GM19324 (cell line): ENCODE measurements at regions not wholly inside any gene's neighbourhood (a gene's known extent, or its start where the extent isn't known, plus 50 kb on each side); places are given as distances from the start of the nearest gene placed in this dataset.

Experiments
- ATAC-seq: cut with Tn5 transposase; IDR thresholded peaks from one replicate; pipeline ENCODE4 v1.9.1; 2021; ENCODE audit warnings: mild to moderate bottlenecking, moderate library complexity; ENCODE audit not compliant: unreplicated experiment, low FRiP score

DNA sequence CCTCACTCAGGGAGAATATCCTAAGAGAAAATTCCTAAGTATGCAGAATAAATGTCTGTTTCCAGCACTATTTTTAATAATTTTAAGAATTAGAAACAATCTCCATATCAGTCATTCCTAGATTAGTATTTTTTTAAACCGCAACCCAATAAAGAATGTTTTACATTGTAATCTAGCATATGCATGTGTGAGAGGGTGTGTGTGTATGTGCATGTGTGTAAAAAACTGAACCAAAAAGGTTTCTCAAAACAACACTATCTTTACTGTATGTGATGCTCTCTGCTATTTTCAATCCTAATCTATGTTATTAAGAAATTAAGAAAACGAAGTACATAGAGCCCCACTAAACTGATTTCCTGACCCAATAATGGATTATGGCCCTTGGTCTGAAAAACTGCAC, 90.6 kb upstream of the AKIP1 start:
- no peak for ATAC-seq

DNA sequence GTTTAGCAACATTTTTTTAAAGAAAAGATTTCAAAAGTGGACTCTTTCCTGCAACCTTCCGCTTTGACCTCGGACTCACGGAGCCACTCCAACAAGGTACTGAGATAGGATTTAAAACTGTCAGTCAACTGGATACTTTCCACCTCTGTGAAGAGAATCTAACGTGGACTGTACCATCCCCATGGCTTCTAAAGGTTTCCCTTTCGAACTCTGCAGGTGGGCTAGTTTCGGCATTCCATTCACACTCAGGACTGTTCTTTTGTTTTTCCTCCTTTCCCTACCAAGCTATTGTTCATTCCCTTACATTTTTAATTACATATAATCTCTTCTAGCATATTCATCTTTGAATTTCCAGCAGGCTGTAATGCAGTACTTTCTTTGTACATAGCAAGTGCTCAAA, 88.5 kb upstream of the AKIP1 start:
- no peak for ATAC-seq

DNA sequence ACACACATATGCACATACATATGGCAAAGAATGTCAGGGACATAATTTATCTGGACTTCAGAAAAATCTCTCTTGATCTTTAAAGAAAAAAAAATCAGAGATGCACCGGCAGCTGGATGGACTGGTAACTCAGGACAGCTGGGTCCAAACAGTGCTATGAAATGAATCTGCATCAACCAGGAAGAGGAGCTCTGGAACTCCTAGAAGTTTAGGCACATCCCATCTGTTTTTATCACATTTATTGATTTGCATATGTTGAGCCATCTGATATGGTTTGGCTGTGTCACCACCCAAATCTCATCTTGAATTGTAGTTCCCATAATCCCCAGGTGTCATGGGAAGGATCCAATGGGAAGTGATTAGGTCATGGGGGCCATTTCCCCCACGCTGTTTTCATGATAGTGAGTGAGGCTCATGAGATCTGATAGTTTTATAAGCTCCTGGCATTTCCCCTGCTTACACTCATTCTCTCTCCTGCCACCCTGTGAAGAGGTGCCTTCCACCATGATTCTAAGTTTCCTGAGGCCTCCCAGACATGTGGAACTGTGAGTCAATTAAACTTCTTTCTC, 87.7 kb upstream of the AKIP1 start:
- ATAC-seq = no peak

DNA sequence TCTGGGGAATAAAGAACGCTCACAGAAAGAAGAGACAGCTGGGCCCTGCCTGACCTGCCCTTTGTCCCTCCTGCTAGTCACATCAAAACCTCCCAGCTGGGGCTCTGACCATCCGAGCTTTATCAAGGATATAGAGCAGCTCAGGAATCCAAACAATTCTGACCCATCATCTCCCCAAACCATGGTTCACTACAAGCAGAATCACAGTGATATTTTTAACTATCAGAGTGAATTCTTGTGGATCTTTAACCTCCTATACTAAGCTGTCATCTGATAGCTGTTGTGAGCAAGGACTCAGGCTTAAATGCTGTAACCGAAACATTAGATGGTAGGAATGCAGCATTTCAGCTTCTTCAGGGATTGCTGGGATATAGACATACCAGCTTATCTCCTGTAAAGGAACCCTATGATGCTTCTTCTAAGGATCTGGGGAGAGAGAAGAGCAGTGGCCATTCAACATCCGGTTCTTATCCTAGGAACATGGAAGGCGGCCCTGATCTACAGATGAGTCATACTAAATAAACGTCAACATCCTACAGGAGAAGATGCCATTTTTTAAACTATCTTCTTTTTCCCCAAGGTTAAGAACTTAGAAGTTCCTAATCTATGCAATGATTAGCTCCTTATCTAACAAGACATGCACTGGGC, 84.7 kb upstream of the AKIP1 start:
- no peak for ATAC-seq

DNA sequence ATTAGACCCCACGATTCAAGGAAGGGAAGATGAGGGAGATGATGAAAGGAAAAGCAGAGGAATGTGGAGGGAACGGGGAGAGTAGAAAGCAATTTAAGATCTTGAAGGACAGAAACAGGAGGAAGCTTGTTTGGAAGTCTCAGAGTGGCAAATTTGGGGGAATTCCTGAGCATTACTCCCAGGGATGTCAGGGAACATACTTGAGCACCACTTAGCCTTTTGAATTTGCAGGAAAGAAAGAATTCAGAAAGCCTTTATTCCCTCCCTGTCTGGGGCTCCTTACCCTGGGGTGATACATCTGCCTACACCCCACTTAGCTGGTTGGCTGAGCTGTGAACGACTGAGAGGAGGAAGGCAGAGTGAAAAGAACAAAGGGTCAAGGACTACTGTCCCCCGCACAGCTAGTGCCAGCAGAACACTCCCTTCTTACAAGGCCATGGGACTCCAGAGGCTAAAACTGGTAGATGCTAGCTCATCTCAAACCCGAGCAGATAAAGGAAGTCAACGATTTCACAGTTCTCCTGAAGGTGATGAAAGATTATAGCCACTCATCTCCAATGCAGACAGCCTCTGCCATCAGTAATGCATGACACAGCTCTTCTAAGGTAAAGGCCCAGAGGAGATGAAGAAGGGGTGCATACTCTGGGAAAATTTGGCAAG, 84.0 kb upstream of the AKIP1 start:
- no peak for ATAC-seq

DNA sequence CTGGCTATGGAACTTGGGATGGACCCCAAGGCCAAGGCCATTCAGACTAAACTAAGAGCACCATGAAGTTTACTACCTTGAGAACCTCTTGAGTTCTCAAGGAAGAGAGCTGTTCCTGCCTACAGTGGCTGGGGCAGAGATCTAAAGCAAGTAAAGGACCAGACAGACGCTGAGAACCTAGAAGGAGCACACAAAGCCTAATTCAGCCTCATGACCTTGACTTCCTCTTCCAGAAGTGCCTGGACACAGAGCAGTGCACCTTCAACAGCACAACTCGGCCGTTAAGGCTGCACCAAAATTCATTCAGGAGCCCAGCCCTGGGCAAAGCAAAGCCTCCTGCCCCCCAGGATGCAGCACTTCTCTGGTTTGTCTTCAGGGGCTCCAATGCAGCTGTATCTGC, 82.9 kb upstream of the AKIP1 start:
- no peak for ATAC-seq

DNA sequence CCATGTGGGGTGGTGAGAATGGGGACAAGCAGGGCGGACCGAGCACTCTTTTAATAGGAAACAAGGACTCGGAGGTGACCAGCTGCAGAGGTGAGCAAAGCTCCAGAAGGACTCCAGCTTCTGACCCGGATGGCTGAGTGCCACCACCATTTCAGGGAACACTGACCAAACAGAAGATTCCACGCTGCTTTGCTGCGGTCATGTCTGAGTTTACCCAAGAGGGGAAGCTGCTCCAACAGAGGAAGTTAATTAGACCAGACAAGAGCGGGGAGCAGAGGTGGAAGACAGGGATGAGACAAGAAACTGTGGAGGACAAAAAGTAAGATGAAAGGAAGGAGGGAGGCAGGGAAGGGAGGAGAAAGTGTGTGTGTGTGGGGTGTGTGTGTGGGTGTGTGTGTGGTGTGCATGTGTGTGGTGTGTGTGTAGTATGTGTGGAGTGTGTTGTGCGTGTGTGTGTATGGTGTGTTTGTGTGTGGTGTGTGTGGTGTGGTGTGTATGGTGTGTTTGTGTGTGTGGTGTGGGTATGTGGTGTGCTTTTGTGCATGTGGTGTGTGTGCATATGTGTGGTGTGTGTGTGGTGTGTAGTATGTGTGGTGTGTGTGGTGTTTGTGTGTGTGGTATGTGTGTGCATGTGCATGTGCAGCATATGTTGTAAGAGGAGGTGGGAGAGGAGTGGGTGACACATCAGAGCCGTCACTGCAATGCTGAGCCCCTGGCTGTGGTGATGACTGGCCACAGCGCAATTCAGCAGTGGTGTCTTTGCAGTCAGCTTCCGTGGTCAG, 82.2 kb upstream of the AKIP1 start:
- ATAC-seq = no peak

DNA sequence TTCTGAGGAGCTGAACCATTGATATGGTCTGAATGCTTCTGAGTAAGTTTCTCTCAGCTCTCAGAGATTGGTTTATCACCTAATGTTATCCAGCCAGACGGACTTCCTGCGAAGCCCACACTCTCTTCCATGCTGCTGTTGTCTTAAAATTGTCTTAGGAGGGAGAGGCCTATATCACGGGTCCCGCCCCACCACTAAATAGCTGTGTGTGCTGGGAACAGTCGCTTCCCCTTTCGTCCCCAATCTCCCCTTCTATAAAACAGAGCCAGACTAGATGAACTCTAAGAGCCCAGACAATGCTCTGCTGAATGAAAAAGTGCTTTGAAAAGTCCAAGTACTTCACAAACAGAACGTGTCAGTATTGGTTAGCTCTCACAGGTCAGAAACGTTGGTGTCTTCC, 81.4 kb upstream of the AKIP1 start:
- no peak for ATAC-seq

DNA sequence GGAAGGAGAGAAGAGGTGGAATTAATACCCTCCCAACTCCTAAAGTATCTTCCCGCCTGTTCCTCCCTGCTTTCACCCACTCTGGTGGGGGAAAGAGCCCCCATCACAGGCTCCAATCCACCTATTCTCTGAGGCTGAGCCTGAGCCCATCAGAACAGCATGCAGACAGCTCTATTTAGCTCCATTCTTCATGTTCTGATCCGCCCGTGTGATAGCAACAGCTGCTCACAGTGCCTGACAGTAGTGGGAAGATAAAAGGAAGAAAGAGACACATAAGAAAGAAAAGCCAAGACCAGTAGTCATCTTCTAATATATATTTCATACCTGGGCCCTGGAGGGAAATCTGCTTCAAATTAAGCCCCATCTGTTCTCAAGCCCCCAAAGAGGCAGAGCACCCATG, 80.3 kb upstream of the AKIP1 start:
- ATAC-seq = no peak

DNA sequence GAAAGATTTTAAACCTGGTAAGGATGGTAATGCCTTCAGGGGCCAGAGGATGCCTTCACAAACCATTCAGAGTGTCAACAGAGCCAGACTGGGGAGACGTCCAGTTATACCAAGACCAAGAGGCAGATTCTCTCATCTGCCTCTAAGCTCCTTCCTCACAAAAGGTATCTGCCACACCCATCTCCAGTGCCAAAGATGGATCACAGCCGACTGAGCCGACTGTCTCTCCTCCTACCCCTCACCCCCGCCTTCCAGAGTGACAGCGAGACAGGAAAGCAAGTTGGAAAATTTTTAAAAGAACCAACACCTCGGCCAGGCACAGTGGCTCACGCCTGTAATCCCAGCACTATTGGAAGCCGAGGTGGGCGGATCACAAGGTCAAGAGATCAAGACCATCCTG, 79.1 kb upstream of the AKIP1 start:
- ATAC-seq = no peak

DNA sequence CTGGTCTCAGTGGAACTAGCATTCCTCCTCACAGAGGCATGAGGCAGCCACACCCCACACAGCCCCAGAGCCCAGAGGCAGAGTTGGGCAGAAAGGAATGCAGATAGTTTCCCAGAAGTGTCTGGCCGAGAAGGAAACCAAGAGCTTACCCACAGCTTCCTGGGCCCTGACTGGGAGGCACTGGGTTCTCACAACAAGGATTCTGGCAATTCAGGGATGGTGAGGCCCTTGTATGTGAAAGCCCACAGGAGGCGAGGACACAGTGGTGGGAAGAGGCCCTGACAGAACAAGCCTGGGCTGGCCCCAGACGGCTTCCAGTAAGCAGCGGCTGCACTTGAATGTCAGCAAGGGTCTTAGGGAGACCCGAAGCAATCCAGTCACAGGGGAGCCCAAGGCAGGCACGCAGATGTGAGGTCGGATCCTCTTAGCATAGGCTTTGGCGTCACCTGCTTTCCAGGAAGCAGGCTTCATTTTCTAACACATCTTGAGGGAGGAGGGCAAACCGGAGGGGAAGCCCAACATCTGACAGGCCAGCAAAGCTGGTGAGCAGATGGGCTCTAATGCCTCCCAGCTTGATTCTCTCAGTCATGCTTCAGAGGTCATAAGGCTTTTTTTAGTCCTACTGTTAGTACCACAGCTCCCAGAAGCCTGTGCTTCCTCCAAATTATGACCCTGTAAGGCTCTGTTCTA, 78.3 kb upstream of the AKIP1 start:
- ATAC-seq = no peak

DNA sequence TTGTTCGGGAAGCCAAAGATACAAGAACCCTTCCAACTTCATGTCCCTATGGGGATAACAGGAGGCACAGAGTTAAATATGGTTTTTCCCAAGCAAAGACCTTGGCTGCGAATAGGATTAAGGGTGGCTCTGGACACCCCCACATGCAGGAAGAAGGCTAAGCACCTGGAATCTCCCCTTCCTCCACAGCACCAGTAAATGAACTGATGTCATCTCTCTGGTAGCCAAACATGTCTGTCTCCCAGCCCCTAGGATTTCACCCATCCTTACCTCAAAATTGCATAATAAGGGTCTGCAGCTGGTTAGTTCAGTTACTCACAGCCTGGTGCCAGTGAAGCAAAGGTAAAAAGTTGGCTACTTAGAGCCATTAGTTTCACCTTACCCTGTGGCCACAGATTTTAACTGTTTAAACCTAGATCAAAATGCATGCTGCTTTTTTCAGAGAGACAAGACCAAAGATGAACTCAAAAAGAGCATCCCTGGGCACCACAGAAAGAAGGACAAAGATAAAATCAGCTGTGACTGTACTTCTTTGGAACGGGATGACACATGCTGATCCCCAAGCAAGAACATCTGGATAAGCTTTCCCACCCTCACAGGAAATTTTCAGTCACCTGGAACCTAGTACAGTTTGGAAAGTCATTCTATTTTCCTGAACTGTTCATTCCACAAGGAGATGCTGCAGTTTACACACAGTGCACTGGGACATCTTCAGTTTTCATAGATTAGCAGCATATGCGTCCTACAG, 77.2 kb upstream of the AKIP1 start:
- ATAC-seq = no peak

DNA sequence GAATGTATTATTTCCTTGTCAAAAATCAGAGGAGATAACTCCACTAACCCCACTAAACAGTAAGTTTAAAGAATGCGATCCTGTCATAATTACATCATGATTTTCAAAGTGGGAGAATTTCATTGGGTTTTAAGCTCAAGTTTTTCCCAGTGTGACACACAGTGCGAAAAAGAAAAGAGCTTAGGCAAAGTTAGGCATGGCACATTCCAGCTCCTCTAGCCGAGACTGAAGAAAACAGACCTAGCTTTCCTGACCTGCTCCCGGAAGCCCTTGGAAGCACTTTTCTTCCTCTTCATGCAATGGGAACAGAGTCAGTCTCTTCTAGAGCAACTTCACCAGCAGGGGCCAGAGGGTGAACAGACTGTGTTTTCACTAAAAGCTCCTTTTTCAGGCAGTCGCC, 76.6 kb upstream of the AKIP1 start:
- no peak for ATAC-seq

DNA sequence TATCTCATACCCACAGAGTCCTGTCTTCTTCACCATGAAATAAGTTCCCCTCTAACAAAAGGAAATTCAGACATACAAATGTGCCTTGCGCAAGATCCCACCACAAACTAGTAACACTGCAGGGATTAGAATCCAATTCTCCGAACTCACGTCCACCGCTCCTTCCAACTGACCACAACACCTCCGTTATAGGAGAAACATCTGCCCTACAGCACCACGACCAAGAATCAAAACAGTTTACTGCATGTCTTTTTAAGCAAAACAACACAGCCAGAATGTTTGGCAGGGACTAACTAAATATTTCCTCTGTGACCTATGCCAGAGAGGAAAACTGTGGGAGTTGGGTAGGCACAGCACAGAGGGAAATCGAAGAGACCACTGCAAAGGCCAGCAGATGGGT, 72.7 kb upstream of the AKIP1 start:
- no peak for ATAC-seq

DNA sequence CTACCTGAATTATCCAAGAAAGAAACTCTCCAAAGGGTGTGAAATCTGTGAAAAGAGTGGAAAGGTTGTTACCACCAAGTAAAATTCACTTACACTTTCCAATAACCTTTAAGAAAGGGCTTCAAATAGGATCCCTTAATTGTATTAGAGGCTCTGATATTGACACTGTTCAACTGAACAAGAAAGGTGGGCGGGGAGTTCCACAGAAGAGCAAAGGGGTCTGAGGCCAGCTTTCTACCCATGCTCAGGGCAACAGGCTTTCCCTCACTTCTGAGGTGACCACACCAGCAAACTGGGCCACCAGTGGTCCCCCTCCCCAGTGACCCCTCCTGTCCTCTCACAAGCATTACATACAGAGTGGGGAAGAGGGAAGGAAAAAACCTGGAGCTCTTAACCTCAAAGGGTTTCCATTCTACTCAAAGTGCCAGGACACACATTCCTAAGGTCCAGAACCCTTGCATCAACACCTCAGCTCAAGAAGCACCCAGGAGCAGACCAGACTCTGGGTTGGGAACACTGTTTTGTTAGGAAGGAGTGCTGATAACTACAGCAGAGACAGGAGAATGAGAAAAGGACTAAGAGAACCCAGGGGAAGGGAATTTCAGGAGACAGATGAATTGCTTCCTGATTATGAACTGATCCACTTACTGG, 71.6 kb upstream of the AKIP1 start:
- no peak for ATAC-seq

DNA sequence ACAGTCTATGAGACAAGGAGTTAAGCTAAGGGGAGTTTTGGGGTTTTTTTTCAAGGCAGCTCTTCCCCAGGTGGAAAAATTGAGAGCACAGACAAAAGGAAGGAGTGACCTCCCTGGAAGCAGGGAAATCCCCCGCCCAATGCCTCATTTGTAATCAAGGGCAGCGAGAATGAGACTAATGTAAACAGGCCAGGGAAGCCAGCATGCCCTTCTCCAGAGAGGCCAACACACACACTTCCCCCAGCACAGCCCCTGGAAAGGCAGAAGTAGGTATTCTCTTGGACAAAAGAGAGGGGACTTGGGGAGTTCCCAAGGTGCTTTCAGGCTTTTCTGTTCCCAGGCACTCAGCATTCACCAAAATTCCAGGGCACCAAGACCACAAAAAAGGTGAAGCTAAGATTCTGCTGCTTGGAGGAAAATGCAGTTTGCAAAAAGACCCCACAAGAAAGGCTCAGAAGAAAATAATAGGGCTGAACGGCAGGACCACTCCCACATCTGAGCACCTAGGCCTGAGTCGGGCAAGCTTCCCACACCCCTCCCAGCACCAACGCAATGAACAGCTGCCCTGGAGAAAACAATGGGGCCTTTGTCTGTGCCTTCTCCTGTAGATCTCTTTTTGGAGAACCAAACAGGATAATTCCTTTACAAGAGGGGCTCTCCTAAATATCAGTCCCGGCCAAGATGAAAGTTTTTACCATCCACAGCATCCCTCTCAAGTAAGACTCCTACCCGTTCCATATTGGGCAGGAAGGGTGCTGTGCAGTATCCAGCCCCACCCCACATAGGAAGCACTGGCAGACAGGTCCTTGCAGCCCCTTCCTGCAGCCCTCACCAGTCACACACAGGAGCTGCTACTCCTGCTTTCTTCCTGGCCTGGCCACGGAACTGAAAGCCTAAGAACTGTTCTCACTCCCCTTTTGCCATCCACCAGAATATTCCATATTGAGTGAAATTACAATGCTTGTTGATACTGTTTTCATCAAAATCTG, 70.7 kb upstream of the AKIP1 start:
- ATAC-seq = no peak

DNA sequence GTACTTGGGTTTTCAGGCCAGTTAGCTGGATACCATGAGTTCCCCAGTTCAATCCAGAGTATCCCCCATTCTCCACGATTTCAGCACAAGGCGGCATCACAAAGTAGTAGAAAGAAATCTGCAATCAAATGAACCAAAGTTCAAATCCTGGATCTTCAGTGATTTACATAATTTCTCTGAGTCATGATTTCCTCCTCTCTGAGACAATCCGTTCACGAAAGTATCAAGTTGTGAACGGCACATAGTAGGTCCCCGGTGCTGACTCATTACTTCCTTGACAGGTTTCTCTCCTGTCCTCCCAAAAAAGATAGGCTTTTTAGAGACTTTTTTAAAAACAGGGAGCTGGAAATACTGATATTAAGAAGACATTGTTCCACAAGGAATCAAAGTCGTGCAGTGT, 69.1 kb upstream of the AKIP1 start:
- ATAC-seq = no peak

DNA sequence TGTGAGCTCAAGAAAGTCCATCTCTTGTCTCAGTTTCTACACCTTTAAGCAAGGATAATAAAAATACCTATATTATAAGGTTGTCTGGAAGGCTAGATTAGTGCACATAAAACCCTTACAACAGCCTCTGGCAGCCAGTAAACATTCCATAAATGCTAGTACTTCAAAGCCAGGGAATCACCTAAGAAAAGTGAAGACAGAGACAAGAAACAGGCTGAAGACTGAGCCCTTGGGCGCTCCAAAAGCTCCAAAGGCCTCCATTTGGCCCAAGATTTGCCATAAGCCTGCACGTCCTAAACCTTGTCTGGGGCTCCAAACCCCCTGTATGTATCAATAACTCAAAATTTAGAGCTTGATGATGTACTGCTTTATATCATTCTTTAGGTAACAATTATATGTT, 52.2 kb upstream of the AKIP1 start:
- no peak for ATAC-seq
